ENCODE measurements at regions not wholly inside any gene's neighbourhood (a gene's known extent, or its start where the extent isn't known, plus 50 kb on each side); places are given as distances from the start of the nearest gene placed in this dataset.

DNA sequence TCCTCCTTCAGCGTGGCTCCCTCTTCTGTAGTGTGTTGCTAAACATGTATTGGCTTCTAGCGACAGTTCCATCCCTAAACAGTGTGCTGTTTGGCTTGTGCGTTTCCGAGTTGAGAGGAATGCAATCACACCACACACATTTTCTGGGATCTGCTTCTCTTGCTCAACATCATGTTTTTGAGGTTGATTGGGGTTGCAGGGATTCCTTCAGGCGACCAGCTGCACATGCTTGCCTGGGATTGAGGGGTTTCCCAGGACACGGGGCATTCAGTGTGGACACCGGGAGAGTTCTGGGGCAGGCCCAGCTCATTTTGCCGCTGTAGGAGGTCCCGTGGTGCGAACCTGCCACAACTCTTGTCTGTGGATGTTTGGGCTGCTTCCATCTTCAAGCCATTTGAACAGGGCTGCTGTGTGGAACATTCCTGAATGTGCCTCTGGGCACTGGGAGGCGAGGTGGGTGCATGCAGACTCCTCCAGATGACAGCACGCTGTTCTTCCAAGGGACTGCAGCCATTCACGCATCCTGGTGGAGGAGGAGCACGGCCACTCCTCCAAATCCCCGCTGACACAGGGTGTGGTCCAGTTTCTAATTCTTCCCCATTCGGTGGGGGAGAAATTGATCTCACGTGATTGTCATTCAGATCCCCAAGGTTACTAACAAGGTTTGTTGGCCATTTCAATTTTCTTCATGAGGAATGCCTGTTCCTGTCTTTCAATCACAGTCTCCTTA, 82.8 kb downstream of the PLXNA1 start:
- TF ChIP-seq EZH2 (IDR thresholded peaks at IDR 0.05; ENCODE audit: borderline replicate concordance, low read depth, low read length, severe bottlenecking) (no peak), POLR2A (IDR thresholded peaks at IDR 0.05; ENCODE audit: low read depth, low read length) (no peak)
- TF ChIP-seq, protein P1, sequence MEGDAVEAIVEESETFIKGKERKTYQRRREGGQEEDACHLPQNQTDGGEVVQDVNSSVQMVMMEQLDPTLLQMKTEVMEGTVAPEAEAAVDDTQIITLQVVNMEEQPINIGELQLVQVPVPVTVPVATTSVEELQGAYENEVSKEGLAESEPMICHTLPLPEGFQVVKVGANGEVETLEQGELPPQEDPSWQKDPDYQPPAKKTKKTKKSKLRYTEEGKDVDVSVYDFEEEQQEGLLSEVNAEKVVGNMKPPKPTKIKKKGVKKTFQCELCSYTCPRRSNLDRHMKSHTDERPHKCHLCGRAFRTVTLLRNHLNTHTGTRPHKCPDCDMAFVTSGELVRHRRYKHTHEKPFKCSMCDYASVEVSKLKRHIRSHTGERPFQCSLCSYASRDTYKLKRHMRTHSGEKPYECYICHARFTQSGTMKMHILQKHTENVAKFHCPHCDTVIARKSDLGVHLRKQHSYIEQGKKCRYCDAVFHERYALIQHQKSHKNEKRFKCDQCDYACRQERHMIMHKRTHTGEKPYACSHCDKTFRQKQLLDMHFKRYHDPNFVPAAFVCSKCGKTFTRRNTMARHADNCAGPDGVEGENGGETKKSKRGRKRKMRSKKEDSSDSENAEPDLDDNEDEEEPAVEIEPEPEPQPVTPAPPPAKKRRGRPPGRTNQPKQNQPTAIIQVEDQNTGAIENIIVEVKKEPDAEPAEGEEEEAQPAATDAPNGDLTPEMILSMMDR (IDR thresholded peaks at IDR 0.05; ENCODE audit: extremely low read depth in 1 of 2, insufficient read depth in 1 of 2, low read depth in 1 of 2, low read length in 2 of 2) = no peak
